Muscle layer of duodenum (tissue), 2 donors: ENCODE measurements at regions not wholly inside any gene's neighbourhood (a gene's known extent, or its start where the extent isn't known, plus 50 kb on each side); places are given as distances from the start of the nearest gene placed in this dataset.

Source experiments
- H3K27ac ChIP-seq: one replicate; pipeline ENCODE4 v1.7.0; 2013; ENCODE audit warnings: mild to moderate bottlenecking, low read length
- H3K27me3 ChIP-seq: one replicate; pipeline ENCODE4 v1.7.0; 2013; ENCODE audit warnings: low read depth, mild to moderate bottlenecking, control low read depth, low read length
- H3K36me3 ChIP-seq, 2 donors: one replicate each; pipeline ENCODE4 v1.7.0; 2013; ENCODE audit warnings: low read length in 2 of 2, control low read depth in 1 of 2, mild to moderate bottlenecking in 1 of 2; ENCODE audit not compliant: insufficient read depth in 2 of 2, control insufficient read depth in 1 of 2
- H3K4me1 ChIP-seq, 2 donors: one replicate each; pipeline ENCODE4 v1.7.0; 2013; ENCODE audit warnings: low read length in 2 of 2, mild to moderate bottlenecking in 2 of 2, control low read depth in 1 of 2, moderate library complexity in 1 of 2; ENCODE audit not compliant: insufficient read depth in 2 of 2, control insufficient read depth in 1 of 2
- H3K4me3 ChIP-seq, 2 donors: one replicate each; pipeline ENCODE4 v1.7.0; 2013; ENCODE audit warnings: low read length in 2 of 2, low read depth in 1 of 2, mild to moderate bottlenecking in 1 of 2
- H3K9me3 ChIP-seq, 2 donors: one replicate each; pipeline ENCODE4 v1.7.0; 2013; ENCODE audit warnings: low read length in 2 of 2, control low read depth in 1 of 2, mild to moderate bottlenecking in 1 of 2; ENCODE audit not compliant: control insufficient read depth in 1 of 2
- donor health status: healthy.

- Histone ChIP-seq H3K4me3 (no peak overlapping the region), H3K27ac (no peak overlapping the region), H3K4me1 (peaks cover 0 to 5% of the 10 kb centered on the region in 2 donors), H3K9me3 (no peaks in the 10 kb centered on the region), H3K27me3 (no peaks in the 10 kb centered on the region), H3K36me3 (no peaks in the 10 kb centered on the region)
Measured at GRCh38 chr4:38243388-38244053, 283.3 kb downstream of the PTTG2 start.

- Histone ChIP-seq H3K27me3 (no peaks in the 10 kb centered on the region), H3K27ac (no peak overlapping the region), H3K4me1 (no peaks in the 10 kb centered on the region), H3K9me3 (peaks cover 7 to 15% of the 10 kb centered on the region in 2 donors), H3K36me3 (no peaks in the 10 kb centered on the region), H3K4me3 (no peak overlapping the region)
Measured at GRCh38 chr4:38254825-38255224, 294.6 kb downstream of the PTTG2 start.

GRCh38 chr4:38255572-38255971 lies 295.4 kb downstream of the PTTG2 start:
- Histone ChIP-seq H3K36me3 (no peaks in the 10 kb centered on the region), H3K27me3 (no peaks in the 10 kb centered on the region), H3K27ac (no peak overlapping the region), H3K4me1 (no peaks in the 10 kb centered on the region), H3K9me3 (peaks cover 5 to 11% of the 10 kb centered on the region in 2 donors), H3K4me3 (no peak overlapping the region)

- no peak overlapping the region for H3K27ac ChIP-seq
- no peak overlapping the region for H3K4me3 ChIP-seq
- H3K9me3 ChIP-seq, result no peaks in the 10 kb centered on the region
- H3K36me3 ChIP-seq, result no peaks in the 10 kb centered on the region
- no peaks in the 10 kb centered on the region for H3K4me1 ChIP-seq
- H3K27me3 ChIP-seq, result no peaks in the 10 kb centered on the region
Measured at GRCh38 chr4:38266616-38267015, 306.4 kb downstream of the PTTG2 start.

GRCh38 chr4:38268108-38268820 lies 308.1 kb downstream of the PTTG2 start:
- Histone ChIP-seq H3K27ac (no peak overlapping the region), H3K4me3 (no peak overlapping the region), H3K4me1 (no peaks in the 10 kb centered on the region), H3K9me3 (no peaks in the 10 kb centered on the region), H3K27me3 (no peaks in the 10 kb centered on the region), H3K36me3 (no peaks in the 10 kb centered on the region)

GRCh38 chr4:38268837-38269236 lies 308.6 kb downstream of the PTTG2 start:
- H3K4me3 ChIP-seq, result no peak overlapping the region
- no peaks in the 10 kb centered on the region for H3K36me3 ChIP-seq
- H3K27me3 ChIP-seq, result no peaks in the 10 kb centered on the region
- H3K4me1 ChIP-seq, result no peaks in the 10 kb centered on the region
- H3K9me3 ChIP-seq, result no peaks in the 10 kb centered on the region
- no peak overlapping the region for H3K27ac ChIP-seq

GRCh38 chr4:38273407-38273806 lies 313.2 kb downstream of the PTTG2 start:
- no peaks in the 10 kb centered on the region for H3K4me1 ChIP-seq
- no peaks in the 10 kb centered on the region for H3K36me3 ChIP-seq
- no peak overlapping the region for H3K4me3 ChIP-seq
- H3K27me3 ChIP-seq, result no peaks in the 10 kb centered on the region
- H3K9me3 ChIP-seq, result no peaks in the 10 kb centered on the region
- no peak overlapping the region for H3K27ac ChIP-seq

GRCh38 chr4:38275331-38276100 lies 315.3 kb downstream of the PTTG2 start:
- Histone ChIP-seq H3K4me1 (peaks cover 0 to 5% of the 10 kb centered on the region in 2 donors), H3K36me3 (no peaks in the 10 kb centered on the region), H3K27me3 (no peaks in the 10 kb centered on the region), H3K4me3 (no peak overlapping the region), H3K9me3 (no peaks in the 10 kb centered on the region), H3K27ac (no peak overlapping the region)

GRCh38 chr4:38278255-38278654 lies 318.1 kb downstream of the PTTG2 start:
- Histone ChIP-seq H3K4me1 (peaks cover 6 to 12% of the 10 kb centered on the region in 2 donors), H3K36me3 (no peaks in the 10 kb centered on the region), H3K27ac (no peak overlapping the region), H3K27me3 (no peaks in the 10 kb centered on the region), H3K9me3 (no peaks in the 10 kb centered on the region), H3K4me3 (no peak overlapping the region)

GRCh38 chr4:38279077-38279476 lies 318.9 kb downstream of the PTTG2 start:
- H3K36me3 ChIP-seq, result no peaks in the 10 kb centered on the region
- H3K27me3 ChIP-seq, result no peaks in the 10 kb centered on the region
- H3K4me1 ChIP-seq, result peaks cover 6 to 12% of the 10 kb centered on the region in 2 donors
- peak overlapping the region; percentile 74 for H3K27ac ChIP-seq
- H3K9me3 ChIP-seq, result no peaks in the 10 kb centered on the region
- no peak overlapping the region for H3K4me3 ChIP-seq

- H3K4me3 ChIP-seq, result peak overlapping the region in 1 of 2 donors; percentile 33
- H3K4me1 ChIP-seq, result peaks cover 6 to 12% of the 10 kb centered on the region in 2 donors
- H3K27ac ChIP-seq, result peak overlapping the region; percentile 74
- H3K27me3 ChIP-seq, result no peaks in the 10 kb centered on the region
- H3K9me3 ChIP-seq, result no peaks in the 10 kb centered on the region
- no peaks in the 10 kb centered on the region for H3K36me3 ChIP-seq
Measured at GRCh38 chr4:38279650-38280322, 319.6 kb downstream of the PTTG2 start.
